ENCODE measurements at regions not wholly inside any gene's neighbourhood (a gene's known extent, or its start where the extent isn't known, plus 50 kb on each side); places are given as distances from the start of the nearest gene placed in this dataset.
"Not testable (repeated sequence)": the region's sequence is repeated elsewhere in the genome, so short reads cannot be mapped to it uniquely, and the experiment has no call there.

DNA sequence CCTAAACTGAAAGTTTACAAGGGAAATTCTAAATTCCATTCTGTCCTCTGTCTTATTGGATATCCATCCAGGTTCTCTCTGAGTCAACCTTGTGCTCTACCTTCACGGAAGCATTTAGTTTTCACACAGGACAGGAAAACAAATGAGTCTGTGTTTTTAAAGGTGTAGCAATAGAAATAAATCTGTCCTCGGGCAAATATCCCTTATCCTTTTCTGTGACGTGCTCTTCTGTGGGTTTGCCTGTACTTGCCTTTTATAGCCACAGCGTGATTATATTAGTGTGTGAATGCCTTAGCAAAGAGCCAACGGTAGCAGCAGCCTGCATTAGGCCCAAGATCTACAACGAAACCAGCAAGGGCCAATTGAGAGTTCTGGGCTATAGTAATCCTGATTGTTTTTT lies 127.2 kb upstream of the PLSCR5 start:
- no peak for DNase-seq

DNA sequence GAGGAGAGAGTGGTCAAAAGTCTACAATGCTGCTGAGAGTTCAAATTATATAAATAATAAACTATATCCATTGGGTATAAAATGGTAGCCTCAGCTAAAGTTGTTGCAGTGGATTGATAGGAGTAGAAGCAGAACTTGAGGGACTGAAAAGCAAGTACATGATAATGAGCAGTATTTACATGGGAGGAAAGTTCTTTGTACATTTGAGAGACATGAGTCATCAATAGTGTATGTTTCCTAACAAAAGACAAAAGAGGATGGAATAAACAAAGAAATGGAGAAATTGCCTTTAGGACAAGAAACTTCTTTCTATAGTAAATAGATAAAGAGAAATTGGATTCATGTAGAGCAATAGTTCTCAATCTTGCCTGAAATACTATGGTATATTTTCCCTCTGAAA lies 110.0 kb upstream of the PLSCR5 start:
- DNase-seq = no peak

GRCh38 chr3:146712806-146713205 lies 107.7 kb upstream of the PLSCR5 start:
- no peak for DNase-seq

DNA sequence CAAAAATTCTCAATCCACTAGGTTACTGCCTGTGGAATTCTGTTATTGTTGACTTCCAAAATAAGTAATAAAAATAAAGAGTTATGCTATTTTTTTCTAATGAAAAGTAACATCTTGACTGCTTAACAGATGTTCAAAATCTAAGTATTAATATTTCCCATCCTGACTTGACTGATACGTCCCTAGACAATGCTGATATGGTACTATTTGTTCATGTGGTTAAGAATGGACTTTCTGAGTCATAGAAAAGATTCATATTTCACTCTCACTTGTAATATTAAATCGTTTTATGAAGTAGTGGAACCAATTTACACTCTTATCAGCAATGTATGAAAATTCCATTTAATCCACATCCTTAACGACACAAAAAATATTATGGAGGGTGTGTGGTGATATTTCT lies 104.8 kb upstream of the PLSCR5 start:
- no peak for DNase-seq

DNA sequence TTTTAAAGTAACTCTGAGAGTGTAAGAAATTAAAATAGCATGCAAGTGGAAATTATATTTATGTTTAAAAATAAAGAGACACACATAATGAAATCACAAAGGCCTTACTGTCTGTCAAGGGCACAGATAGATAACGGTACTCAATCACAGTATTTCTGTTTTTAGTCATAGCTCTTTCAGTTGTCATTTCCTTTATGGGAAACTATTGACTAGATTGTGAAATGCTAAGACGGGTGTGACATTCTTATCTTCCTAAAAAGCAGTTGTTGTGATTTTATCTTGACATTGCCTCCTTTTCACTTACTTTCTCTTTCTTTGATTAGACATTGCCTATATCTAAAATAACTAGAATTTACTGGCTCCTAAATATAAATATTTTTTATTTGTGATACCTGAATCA lies 100.1 kb upstream of the PLSCR5 start:
- no peak for DNase-seq

DNA sequence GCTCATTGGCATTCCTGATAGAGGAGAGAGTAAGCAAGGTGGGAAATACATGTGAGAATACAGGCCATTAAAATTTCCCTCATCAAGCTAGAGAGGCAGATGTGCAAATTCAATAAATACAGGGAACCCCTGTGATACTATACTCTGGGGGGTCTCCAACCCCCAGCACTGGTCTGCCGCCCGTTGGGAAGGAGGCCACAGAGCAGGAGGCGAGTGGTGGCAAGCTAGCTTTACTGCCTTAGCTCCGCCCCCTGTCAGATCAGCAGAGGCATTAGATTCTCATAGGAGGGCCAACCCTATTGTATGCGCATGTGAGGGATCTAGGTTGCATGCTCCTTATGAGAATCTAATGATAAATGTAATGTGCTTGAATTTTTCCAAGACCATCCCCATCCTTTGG lies 97.1 kb upstream of the PLSCR5 start:
- DNase-seq = no peak

DNA sequence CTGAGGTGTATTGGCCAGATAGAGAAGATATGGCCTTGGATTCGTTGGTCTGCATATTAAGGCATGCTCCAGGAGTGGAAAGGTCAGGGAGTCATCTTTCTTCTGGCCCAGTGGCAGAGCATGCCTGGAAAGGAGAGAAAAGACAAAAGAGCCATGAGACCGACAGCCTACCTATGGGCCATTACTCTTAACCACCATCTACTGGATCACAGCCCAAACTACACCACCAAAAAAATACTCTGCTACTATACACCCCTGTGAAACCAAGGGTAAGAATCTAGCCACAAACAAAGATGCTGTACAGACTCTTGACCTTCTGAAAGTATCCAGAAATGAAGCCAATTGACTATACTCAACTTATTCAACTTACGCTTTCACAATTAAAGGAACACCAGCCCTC lies 96.1 kb upstream of the PLSCR5 start:
- DNase-seq = no peak

- not testable (repeated sequence) for DNase-seq
Observed at GRCh38 chr3:146700025-146700424, 94.9 kb upstream of the PLSCR5 start.

DNA sequence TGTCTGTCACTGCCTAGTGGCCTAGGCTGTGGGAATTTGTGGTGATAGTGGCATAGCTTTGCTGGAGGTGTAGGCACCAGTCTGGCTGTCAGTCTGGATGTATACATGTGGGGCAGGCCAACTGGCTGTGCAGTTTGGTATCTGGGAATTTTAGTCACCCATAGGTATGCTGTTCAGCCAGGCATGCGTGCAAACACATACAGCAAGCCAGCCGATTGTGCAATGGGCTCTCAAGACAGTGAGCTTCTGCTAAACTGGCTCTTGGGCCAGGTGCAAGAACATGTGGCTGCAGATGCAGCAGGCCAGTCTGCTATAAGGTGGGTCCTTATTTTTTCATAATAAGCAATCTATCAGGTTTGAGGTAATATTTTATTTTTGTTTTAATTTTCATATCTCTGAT lies 87.1 kb upstream of the PLSCR5 start:
- DNase-seq = no peak

DNA sequence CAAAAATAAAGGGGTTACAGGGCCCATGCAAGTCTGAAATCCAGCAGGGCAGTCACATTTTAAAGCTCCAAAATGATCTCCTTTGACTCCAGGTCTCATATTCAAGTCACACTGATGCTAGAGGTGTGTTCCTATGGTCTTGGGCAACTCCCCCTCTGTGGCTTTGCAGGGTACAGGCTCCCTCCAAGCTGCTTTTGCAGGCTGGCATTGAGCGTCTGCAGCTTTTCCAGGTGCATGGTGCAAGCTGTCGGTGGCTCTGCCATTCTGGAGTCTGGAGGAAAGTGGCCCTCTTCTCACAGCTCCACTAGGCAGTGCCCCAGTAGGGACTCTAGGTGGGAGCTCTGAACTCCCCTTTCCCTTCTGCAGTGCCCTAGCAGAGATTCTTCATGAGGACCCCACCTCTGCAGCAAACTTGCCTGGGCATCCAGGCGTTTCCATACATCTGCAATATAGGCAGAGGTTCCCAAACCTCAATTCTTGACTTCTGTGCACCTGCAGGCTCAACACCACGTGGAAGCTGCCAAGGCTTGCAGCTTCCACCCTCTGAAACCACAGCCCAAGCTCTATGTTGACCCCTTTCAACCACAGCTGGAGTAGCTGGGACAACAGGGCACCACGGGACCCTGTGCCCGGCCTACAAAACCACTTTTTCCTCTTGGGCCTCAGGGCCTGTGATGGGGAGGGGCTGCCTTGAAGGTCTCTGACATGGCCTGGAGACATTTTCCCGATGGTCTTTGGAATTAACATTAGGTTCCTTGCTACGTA lies 80.1 kb upstream of the PLSCR5 start:
- DNase-seq = no peak

DNA sequence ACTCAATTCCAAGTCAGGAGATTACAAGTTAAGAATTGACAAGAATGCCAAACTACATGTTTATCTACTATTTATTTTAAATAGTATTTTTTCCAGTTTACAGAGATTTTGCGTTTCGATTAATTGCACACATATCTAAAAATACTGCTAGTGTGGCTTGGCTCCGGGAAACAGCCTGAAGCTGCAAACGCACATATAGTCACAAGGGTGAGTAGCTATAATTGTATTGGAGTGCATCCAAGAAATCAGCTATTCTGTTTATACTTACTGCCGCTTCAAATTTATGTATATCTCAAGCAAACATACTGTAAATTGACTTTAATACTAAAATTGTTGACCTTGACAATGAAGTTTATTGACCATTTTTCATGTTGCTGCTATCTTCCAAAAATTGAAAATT lies 77.0 kb upstream of the PLSCR5 start:
- peak; percentile 85 for DNase-seq

GRCh38 chr3:146680617-146681016 lies 75.5 kb upstream of the PLSCR5 start:
- DNase-seq = peak; percentile 39

- DNase-seq = no peak
Observed at GRCh38 chr3:146679995-146680394, 74.8 kb upstream of the PLSCR5 start.

DNA sequence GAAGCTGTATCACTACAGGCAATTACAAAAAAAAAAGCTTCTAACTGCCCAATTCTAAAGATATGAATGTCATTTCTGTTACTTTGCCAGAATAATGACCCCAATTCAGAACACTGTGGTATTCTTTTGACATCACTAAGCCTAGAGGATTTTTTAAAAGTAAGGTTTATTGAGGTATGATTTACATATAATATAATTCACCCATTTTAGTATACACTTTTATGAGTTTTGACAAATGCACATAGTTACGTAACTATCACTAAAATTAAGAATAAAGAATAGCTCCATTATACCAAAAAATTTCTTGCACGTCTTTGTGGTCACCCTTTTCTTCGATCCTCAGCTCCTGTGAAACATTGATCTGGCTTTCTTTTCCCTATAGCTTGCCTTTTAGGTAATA lies 74.0 kb upstream of the PLSCR5 start:
- no peak for DNase-seq

GRCh38 chr3:146672941-146673340 lies 67.8 kb upstream of the PLSCR5 start:
- no peak for DNase-seq

DNA sequence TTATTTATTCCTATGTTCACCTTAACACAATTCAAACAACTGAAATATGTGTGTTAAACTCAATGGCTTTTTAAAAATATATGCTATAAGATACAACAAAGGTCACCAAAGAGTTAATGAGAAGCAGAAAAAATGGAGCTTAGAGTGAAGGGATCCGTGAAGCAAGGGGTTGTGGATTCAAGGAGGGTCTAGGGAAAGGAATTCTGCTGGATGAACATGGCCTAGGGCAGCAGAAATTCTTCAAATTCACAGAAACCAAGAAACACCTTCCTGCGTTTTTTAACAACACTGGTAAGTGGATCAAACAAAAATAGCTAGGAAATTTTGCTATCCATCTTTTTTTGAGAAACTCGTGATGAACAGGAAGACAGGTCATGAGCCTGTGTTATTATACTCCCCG lies 59.3 kb upstream of the PLSCR5 start:
- DNase-seq = no peak

- DNase-seq = no peak
Observed at GRCh38 chr3:146658841-146659240, 53.7 kb upstream of the PLSCR5 start.

DNA sequence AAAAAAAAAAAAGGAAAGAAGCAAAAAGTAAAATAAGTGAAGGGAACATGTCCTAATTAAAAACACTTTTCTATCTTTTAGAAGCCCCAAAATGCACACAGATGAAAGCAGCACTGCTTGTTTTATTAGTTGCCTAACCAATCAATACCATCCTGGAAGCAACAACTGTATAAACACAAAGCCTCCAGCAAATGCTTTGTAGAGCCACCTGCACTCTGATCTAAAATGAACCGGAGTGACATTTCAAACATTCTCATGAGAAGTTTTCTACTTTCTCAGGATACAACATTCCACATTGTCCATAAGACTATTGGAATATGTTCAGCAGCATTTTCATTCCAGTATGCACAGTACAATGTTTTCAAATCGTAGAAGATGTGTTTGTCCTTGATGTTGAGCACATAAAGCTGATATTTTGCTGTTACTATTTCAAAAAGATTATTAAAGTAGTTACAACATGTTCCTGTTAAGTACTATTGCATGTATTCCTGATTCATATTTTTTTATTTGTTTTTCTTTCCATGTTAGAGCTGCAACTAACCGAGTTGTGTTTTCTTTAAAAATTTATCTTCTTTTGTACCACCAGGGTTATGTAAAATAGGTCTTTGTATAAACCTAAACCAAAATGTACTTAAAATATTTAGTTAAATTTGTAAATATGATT lies 50.3 kb upstream of the PLSCR5 start:
- peak; percentile 74 for DNase-seq
